CD14-positive monocyte (primary cell): ENCODE measurements at regions not wholly inside any gene's neighbourhood (a gene's known extent, or its start where the extent isn't known, plus 50 kb on each side); places are given as distances from the start of the nearest gene placed in this dataset.

Experiments
- DNase-seq, 3 donors: peaks; one replicate each; pipeline ENCODE4 v3.0.0-alpha.2; 2011 to 2022
- H2AFZ ChIP-seq: 2 replicates; pipeline ENCODE4 v1.6.0; 2012; ENCODE audit warnings: mild to moderate bottlenecking, low read depth, low read length, inconsistent platforms; ENCODE audit not compliant: insufficient read depth, poor library complexity, severe bottlenecking
- H3K27ac ChIP-seq, 2 donors: 1 replicate in 1 of 2; 2 replicates in 1 of 2; pipeline ENCODE4 v1.5.1; 2012 to 2013; ENCODE audit warnings: low read length in 2 of 2, control low read depth in 1 of 2, inconsistent platforms in 1 of 2, low read depth in 1 of 2, mild to moderate bottlenecking in 1 of 2
- H3K27me3 ChIP-seq, 2 donors: one replicate each; pipeline versions ENCODE4 v1.6.0 to v1.6.1; 2011 to 2013; ENCODE audit warnings: low read length in 2 of 2; ENCODE audit not compliant: control insufficient read depth in 2 of 2, insufficient read depth in 2 of 2
- H3K36me3 ChIP-seq, 2 donors: replicated peaks in 1 of 2; 1 replicate in 1 of 2; 2 replicates in 1 of 2; pipeline versions ENCODE4 v1.5.1 to v1.6.1; 2012 to 2013; ENCODE audit warnings: low read length in 2 of 2, control low read depth in 1 of 2, inconsistent platforms in 1 of 2, mild to moderate bottlenecking in 1 of 2; ENCODE audit not compliant: insufficient read depth in 2 of 2, control insufficient read depth in 1 of 2
- H3K4me1 ChIP-seq, 2 donors: 1 replicate in 1 of 2; 2 replicates in 1 of 2; pipeline versions ENCODE4 v1.5.1 to v1.6.1; 2012 to 2013; ENCODE audit warnings: low read length in 2 of 2, control low read depth in 1 of 2, inconsistent platforms in 1 of 2, mild to moderate bottlenecking in 1 of 2, moderate library complexity in 1 of 2; ENCODE audit not compliant: insufficient read depth in 2 of 2, control insufficient read depth in 1 of 2
- H3K4me2 ChIP-seq: replicated peaks from 2 replicates; pipeline ENCODE3; 2012; ENCODE audit warnings: low read length, moderate library complexity, mild to moderate bottlenecking; ENCODE audit not compliant: poor library complexity, severe bottlenecking; ENCODE audit errors: extremely low read depth
- H3K4me3 ChIP-seq, 3 experiments: fragments of 200-600 bp in 1 of 3; sonication (generic) in 1 of 3; replicated peaks in 1 of 3; 1 replicate in 2 of 3; 2 replicates in 1 of 3; pipeline ENCODE4 v1.5.1; 2011 to 2013; ENCODE audit warnings: low read length in 3 of 3, mild to moderate bottlenecking in 3 of 3, control low read depth in 2 of 3, low read depth in 2 of 3, inconsistent platforms in 1 of 3, moderate library complexity in 1 of 3
- H3K79me2 ChIP-seq: 2 replicates; pipeline ENCODE4 v1.6.0; 2012; ENCODE audit warnings: mild to moderate bottlenecking, control low read depth, inconsistent platforms, low read length, moderate library complexity; ENCODE audit not compliant: insufficient read depth
- H3K9ac ChIP-seq: 2 replicates; pipeline ENCODE4 v1.6.0; 2017; ENCODE audit warnings: low read length, mild to moderate bottlenecking; ENCODE audit not compliant: insufficient read depth, poor library complexity, severe bottlenecking
- H3K9me3 ChIP-seq, 2 donors: replicated peaks in 1 of 2; 1 replicate in 1 of 2; 2 replicates in 1 of 2; pipeline versions ENCODE4 v1.5.1 to v1.6.1; 2012 to 2013; ENCODE audit warnings: low read length in 2 of 2, control low read depth in 1 of 2; ENCODE audit not compliant: control insufficient read depth in 1 of 2, insufficient read depth in 1 of 2
- H4K20me1 ChIP-seq: 2 replicates; pipeline ENCODE4 v1.6.0; 2012; ENCODE audit warnings: mild to moderate bottlenecking, low read length, control low read depth, moderate library complexity; ENCODE audit not compliant: insufficient read depth
- H3K27ac Mint-ChIP-seq, 7 donors: one replicate each; pipeline ENCODE4 v1.8.0; 2020; ENCODE audit warnings: mild to moderate bottlenecking in 7 of 7, mixed read lengths in 7 of 7, moderate library complexity in 6 of 7, inconsistent platforms in 2 of 7
- H3K27me3 Mint-ChIP-seq, 3 donors: one replicate each; pipeline ENCODE4 v1.8.0; 2021 to 2022; ENCODE audit warnings: low read depth in 3 of 3, mild to moderate bottlenecking in 3 of 3, mixed read lengths in 3 of 3, moderate library complexity in 3 of 3, inconsistent platforms in 1 of 3
- H3K36me3 Mint-ChIP-seq, 2 donors: one replicate each; pipeline ENCODE4 v1.8.0; 2020; ENCODE audit warnings: mixed read lengths in 2 of 2, inconsistent platforms in 1 of 2, mild to moderate bottlenecking in 1 of 2
- H3K4me1 Mint-ChIP-seq: one replicate; pipeline ENCODE4 v1.8.0; 2020; ENCODE audit warnings: mild to moderate bottlenecking, mixed read lengths
- H3K4me3 Mint-ChIP-seq, 2 donors: one replicate each; pipeline ENCODE4 v1.8.0; 2020; ENCODE audit warnings: mild to moderate bottlenecking in 2 of 2, mixed read lengths in 2 of 2, moderate library complexity in 1 of 2
- H3K9me3 Mint-ChIP-seq, 7 donors: one replicate each; pipeline ENCODE4 v1.8.0; 2020 to 2022; ENCODE audit warnings: mixed read lengths in 7 of 7, mild to moderate bottlenecking in 6 of 7, moderate library complexity in 6 of 7, inconsistent platforms in 2 of 7
- WGBS: methylation state at CpG from one replicate; pipeline ENCODE4 v1.1.5; 2013; ENCODE audit warnings: missing lambda C conversion rate; ENCODE audit not compliant: insufficient coverage; 5-methylcytosine and 5-hydroxymethylcytosine counted together
- intact Hi-C, 2 donors: fragments of 100-400 bp; cut with micrococcal nuclease; formaldehyde crosslinking; loops; one replicate each; pipeline versions ENCODE4 v1.15.0 to v1.15.1; 2023
- TF ChIP-seq, protein P1 (sequence below): fragments of 200-600 bp; IDR thresholded peaks from one replicate; pipeline ENCODE4 v1.8.0; 2022; ENCODE audit warnings: antibody characterized with exemption, mild to moderate bottlenecking

DNA sequence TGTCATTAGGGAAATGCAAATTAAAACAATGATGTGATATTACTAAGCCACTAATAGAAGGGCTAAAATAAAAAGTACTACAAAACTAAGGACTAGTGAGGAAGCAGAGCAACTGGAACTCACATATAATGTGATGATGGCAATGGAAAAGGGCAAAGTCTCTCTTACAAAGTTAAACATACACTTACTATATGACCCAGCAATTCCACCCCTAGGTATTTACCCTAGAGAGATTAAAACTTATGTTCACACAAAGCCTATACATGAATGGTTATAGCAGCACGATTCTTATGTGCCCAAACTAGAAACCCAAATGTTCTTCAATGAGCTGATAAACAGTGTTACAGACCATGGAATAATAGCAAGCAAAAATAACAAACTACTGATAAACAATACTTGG, 643.7 kb downstream of the TLE1 start:
- H3K9ac ChIP-seq, result no peak overlapping the region
- H3K4me2 ChIP-seq, result no peak overlapping the region
- Mint-ChIP-seq H3K4me1 (no peaks in the 10 kb centered on the region), H3K36me3 (no peaks in the 10 kb centered on the region), H3K4me3 (no peak overlapping the region), H3K27ac (no peak overlapping the region), H3K27me3 (peaks cover 0 to 2% (median 0%) of the 10 kb centered on the region in 3 donors), H3K9me3 (peaks cover 0 to 2% (median 1%) of the 10 kb centered on the region in 7 donors)
- no peak overlapping the region for H3K27ac ChIP-seq
- no peaks in the 10 kb centered on the region for H3K9me3 ChIP-seq
- H4K20me1 ChIP-seq, result no peaks in the 10 kb centered on the region
- no peak for DNase-seq
- H2AFZ ChIP-seq, result no peak overlapping the region
- no peaks in the 10 kb centered on the region for H3K79me2 ChIP-seq
- H3K4me1 ChIP-seq, result no peaks in the 10 kb centered on the region
- H3K36me3 ChIP-seq, result no peaks in the 10 kb centered on the region
- no peaks in the 10 kb centered on the region for H3K27me3 ChIP-seq
- WGBS, result no CpG with 5 or more reads among the region's 1 CpG
- intact Hi-C loops, result no loop called here
- no peak overlapping the region for H3K4me3 ChIP-seq
- TF ChIP-seq, protein P1, sequence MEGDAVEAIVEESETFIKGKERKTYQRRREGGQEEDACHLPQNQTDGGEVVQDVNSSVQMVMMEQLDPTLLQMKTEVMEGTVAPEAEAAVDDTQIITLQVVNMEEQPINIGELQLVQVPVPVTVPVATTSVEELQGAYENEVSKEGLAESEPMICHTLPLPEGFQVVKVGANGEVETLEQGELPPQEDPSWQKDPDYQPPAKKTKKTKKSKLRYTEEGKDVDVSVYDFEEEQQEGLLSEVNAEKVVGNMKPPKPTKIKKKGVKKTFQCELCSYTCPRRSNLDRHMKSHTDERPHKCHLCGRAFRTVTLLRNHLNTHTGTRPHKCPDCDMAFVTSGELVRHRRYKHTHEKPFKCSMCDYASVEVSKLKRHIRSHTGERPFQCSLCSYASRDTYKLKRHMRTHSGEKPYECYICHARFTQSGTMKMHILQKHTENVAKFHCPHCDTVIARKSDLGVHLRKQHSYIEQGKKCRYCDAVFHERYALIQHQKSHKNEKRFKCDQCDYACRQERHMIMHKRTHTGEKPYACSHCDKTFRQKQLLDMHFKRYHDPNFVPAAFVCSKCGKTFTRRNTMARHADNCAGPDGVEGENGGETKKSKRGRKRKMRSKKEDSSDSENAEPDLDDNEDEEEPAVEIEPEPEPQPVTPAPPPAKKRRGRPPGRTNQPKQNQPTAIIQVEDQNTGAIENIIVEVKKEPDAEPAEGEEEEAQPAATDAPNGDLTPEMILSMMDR, result no peak

DNA sequence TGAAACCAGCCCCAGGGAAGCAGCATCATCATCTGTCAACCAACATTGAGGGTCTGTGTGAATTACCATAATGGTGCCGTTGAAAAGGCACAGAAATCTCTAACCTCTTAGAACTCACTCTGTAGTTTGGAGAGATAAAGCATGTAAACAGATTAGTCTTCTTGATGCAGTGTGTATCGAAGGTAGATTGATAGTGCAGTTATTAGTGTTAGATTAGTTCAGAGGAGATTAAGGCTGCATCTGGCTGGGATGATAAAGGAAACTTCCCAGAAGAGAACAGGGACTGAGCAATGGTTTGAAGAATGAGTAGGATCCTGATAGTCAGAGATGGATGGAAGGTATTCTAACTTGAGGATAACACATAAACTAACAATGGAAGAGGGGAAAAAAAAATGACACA, 651.5 kb downstream of the TLE1 start:
- H3K9ac ChIP-seq, result no peak overlapping the region
- H3K27me3 Mint-ChIP-seq, result peaks cover 0 to 2% (median 0%) of the 10 kb centered on the region in 3 donors
- no peak overlapping the region for H3K27ac Mint-ChIP-seq
- H2AFZ ChIP-seq, result no peak overlapping the region
- H3K9me3 Mint-ChIP-seq, result peaks cover 0 to 6% (median 3%) of the 10 kb centered on the region in 7 donors
- no peak overlapping the region for H3K4me2 ChIP-seq
- H3K4me1 Mint-ChIP-seq, result no peaks in the 10 kb centered on the region
- TF ChIP-seq, protein P1, result no peak
- H3K36me3 ChIP-seq, result no peaks in the 10 kb centered on the region
- 83% methylated on average over 1 of the region's 2 CpGs for WGBS
- no peaks in the 10 kb centered on the region for H3K79me2 ChIP-seq
- H3K4me3 ChIP-seq, result no peak overlapping the region
- H3K27me3 ChIP-seq, result no peaks in the 10 kb centered on the region
- no peaks in the 10 kb centered on the region for H3K36me3 Mint-ChIP-seq
- no peak for DNase-seq
- intact Hi-C loops, result no loop called here
- no peak overlapping the region for H3K27ac ChIP-seq
- no peaks in the 10 kb centered on the region for H3K9me3 ChIP-seq
- no peak overlapping the region for H3K4me3 Mint-ChIP-seq
- no peaks in the 10 kb centered on the region for H4K20me1 ChIP-seq
- H3K4me1 ChIP-seq, result no peaks in the 10 kb centered on the region
